NCI-H2227 (cell line): ENCODE measurements at regions not wholly inside any gene's neighbourhood (a gene's known extent, or its start where the extent isn't known, plus 50 kb on each side); places are given as distances from the start of the nearest gene placed in this dataset.

Experiments
- DNase-seq: peaks from one replicate; lab custom pipeline; 2025; ENCODE audit not compliant: unreplicated experiment; lab: John Stamatoyannopoulos, UW

- DNase-seq = no peak
Observed at GRCh38 chr12:93288626-93289025, 89.1 kb upstream of the NUDT4 start.

DNA sequence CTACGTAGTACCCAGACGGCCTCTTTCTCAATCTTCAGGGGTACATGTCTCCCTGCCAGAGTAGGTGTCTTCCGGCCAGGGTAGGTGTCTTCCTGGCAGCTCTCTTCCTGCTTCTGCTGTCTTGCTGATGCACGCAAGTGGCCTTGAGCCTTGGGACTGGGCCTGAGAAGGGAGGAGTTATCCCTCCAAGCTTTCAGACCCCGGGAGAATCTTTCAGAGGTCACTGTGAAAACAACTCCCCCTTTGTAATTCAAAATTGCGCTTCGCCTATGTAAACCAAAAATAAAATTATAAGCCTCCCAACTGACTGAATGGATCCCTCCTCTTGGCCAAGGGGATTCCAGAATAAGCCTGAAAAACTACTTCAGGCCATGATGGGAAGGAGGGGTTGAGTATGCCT, 87.3 kb upstream of the NUDT4 start:
- DNase-seq = no peak

GRCh38 chr12:93292213-93292612, 85.5 kb upstream of the NUDT4 start:
- no peak for DNase-seq

GRCh38 chr12:93292731-93293566, 84.8 kb upstream of the NUDT4 start:
- DNase-seq = no peak

DNA sequence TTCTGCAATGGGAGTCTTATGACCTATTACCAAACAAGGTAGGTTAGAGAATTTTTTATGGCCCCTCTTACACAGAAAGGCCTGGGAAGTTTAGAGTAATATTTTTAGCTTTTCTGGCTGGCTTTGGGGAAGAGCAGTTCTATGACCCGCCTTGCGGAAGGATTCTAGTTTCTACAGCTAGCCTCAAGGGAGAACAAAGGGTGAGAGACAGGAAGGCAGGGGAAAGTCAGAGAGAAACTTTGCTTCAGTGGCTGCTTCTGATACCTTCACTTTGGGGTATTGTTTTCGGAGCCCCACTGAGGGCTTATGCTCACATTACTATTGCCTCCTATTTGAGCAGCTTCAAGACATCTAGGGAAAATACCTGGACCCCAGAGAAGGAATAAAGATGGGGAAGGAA, 80.7 kb upstream of the NUDT4 start:
- no peak for DNase-seq

GRCh38 chr12:93297536-93297935, 80.2 kb upstream of the NUDT4 start:
- no peak for DNase-seq

- DNase-seq = no peak
Observed at GRCh38 chr12:93299262-93299846, 78.4 kb upstream of the NUDT4 start.

DNA sequence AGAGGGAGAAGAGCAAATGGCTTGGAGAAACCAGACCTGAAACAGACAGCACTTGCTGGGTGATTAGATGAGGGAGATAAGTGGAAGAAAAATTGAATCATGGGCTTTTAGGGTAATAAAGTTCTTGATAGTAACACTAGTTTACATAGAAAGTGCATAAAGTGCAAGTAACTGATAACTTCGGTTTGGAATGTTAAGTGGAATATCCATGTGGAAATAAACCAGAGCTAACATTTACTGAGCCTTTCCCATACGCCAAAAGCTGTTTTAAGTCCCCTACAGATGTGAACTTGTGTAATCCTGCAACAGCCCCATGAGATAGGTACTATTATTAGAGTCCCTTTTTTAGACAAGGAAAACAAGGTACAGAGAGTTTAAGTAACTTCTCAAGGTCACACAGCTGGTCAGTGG, 77.1 kb upstream of the NUDT4 start:
- DNase-seq = no peak

DNA sequence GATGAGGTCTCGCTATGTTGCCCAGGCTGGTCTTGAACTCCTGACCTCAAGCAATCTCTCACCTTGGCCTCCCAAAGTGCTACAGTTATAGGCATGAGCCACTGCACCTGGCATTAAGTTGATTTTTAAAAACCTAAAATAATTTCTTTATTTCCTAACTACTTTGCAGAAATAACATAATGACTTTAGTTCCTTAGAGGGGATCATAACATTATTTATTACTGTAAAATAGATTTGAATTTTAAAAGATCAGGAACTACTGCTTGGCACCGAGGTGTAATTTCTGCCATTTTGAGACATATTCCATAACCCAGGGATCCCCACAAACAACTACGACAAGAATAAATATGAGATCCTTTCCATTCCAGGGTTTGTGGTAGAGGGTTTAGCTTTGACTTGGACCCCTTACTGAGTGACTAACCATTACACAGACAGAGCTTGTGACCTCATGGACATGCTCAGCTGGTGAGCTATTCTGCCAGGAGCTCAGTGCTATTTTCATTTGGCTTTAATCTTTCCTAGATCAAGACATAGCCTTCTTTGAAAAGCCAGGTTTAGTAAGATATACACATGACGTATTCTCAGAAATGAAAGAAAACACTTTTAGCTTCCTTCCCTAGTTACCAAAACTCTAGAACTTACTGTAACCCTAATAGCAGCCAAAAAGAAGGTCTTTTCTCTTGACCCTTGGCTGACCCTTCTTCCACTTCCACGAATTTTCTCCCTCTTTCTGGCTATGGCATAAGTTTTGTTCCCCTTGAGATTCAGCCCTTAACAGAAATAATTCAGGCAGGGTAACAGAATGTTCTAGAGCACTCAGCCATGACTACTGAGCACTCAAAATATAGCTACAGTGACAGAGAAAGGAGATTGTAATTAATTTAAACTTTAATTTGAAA, 75.1 kb upstream of the NUDT4 start:
- DNase-seq = no peak

DNA sequence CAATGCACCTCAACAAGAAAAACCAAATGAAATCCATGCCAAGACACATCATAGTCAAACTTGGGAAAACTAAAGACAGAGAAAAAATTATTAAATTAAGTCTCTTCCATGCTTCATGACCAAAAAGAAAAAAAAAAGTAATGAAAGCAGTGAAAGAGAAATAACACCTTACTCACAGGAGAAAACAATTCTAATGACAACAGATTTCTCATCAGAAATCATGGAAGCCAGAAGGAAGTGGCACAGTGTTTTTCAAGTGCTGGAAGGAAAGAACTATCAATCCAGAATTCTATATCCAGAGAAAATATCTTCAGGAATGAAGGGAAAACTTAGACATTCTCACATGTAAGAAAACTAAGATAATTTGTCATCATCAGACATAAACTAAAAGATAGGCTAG, 71.1 kb upstream of the NUDT4 start:
- DNase-seq = no peak

DNA sequence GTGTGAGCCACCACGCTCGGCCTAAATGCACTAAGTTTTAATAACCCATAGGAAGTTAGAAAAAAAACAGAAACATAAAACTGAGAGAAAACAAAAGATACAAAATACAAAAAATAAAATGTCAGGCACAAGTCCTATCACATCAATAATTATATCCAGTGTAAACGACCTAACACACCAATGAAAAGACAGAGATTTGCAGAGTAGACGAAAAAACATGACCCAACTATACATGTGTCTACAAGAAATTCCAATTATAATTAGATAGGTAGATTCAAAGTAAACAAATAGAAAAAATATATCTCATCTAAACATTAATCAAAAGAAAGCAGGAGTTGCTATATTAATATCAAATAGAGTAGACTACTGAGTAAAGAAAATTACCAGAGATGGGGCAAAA, 69.4 kb upstream of the NUDT4 start:
- DNase-seq = no peak

GRCh38 chr12:93311827-93312226, 65.9 kb upstream of the NUDT4 start:
- DNase-seq = no peak

DNA sequence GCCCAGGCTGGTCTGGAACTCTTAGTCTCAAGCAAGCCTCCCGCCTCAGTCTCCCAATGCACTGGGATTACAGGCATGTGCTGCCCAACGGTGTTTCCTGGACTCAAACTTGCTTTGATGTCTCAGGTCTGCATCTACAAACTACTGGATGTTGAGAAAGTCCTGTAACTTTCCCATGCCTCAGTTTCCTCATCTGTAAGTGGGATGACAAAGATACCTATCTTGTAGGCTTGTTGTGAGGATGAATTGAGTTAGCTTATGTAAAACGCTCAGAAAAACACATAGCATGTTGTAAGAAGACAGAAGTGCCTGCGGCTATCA, 63.6 kb upstream of the NUDT4 start:
- no peak for DNase-seq

DNA sequence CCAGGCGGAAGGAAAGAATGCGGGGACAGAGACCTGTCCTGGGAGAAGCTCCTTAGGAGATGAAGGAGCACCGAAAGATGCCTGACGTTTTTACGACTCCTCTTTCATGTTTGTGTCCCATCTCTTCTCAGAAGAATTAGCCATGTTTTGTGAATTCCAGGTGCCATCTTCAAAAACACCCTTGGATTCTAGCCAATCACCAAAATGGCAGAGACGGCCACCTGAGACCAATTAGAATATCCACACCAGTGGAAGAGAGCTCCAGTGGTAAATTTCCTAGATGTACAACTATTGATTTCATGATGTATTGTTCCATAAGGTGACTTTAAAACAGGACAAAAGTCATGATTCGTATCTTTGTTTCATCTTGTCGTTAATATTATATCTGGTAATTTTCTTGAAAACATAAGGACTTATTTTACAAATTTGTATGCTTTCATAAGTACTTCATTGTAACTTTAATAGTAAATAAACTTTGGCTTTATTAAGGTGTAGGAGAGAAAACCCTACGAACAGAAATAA, 62.3 kb upstream of the NUDT4 start:
- DNase-seq = peak; percentile 59

- no peak for DNase-seq
Observed at GRCh38 chr12:93315907-93316622, 61.7 kb upstream of the NUDT4 start.

DNA sequence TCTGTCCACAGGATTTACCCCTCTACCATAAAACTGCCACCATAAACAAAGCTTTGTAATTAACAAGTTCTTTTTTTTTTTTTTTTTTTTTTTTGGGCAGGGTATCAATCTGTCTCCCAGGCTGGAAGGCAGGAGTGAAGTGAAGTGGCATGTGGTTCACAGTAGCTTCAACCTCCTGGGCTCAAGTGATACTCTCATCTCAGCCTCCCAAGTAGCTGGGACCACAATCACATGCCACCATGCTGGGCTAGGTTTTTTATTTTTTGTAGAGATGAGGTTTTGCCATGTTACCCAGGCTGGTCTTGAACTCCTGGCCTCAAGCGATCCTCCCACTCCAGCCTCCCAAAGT, 61.1 kb upstream of the NUDT4 start:
- DNase-seq = no peak

DNA sequence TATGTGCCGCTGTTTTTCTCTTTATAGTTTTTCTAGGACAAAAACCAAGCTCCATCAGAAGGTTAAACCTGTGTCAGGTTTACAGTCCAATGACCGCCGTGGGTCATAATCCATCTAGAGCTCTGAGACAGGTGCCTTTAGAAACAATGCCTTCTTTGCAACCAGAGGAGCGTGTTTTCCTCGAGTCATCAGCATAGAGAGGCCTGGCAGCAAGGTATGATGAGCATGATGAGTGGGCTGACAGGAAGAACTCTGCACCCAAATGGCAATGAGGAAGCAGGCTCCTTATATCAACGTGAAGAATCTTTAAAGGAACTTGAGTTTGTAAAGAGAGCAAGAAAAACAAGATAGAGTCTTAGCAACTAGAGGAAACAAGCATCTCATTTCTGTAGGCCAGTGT, 60.5 kb upstream of the NUDT4 start:
- no peak for DNase-seq

- peak; percentile 66 for DNase-seq
Observed at GRCh38 chr12:93318720-93319522, 58.8 kb upstream of the NUDT4 start.

DNA sequence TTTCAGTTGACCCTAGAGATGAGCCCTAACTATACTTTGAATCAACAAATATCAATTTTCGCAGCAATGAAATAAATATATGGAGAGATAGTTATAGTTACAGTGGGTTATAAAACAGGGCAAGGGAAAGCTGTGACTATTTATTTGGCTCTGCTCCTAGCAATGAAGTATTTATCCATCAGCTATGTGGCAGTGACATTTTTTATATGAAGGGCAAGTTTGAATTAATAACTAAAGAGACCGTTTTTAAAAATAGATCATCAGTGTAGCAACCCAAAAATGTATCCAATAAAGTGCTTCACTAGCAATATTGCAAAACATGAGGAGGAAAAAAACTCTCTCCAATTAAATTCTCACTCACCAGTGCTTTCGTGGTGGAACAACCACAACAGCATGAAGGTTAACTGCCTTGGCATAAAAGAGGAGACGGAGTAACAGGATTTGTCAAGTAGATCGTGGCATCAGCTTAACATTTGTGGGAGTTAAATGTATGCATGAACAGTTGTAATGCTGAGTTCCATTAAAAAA, 58.1 kb upstream of the NUDT4 start:
- no peak for DNase-seq

DNA sequence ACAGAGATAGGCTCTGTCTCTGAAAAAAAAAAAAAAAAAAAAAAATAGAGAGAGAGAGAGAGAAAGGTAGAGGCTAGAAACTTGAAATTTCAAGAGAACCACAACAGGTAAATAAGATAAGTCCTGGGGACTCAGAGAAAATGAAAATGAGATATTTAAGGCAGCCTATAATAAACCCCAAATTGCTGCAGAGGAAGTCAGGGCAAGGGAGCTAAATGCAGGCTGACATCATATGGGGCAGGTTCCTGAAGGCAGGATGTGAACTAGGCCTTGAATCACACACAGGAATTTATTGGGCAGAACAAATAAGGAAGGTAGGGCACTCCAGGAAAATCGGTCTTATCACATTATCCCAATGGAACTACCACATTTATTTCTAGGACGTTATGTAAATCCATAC, 54.9 kb upstream of the NUDT4 start:
- no peak for DNase-seq
